ENCODE measurements at regions not wholly inside any gene's neighbourhood (a gene's known extent, or its start where the extent isn't known, plus 50 kb on each side); places are given as distances from the start of the nearest gene placed in this dataset.

- no peak for DNase-seq
Observed at GRCh38 chr3:41000471-41000870, 198.8 kb upstream of the CTNNB1 start.

GRCh38 chr3:41001556-41001955 is 197.7 kb upstream of the CTNNB1 start:
- no peak for DNase-seq

- no peak for DNase-seq
Observed at GRCh38 chr3:41002104-41002503, 197.2 kb upstream of the CTNNB1 start.

GRCh38 chr3:41007399-41007798 is 191.9 kb upstream of the CTNNB1 start:
- DNase-seq: no peak

DNA sequence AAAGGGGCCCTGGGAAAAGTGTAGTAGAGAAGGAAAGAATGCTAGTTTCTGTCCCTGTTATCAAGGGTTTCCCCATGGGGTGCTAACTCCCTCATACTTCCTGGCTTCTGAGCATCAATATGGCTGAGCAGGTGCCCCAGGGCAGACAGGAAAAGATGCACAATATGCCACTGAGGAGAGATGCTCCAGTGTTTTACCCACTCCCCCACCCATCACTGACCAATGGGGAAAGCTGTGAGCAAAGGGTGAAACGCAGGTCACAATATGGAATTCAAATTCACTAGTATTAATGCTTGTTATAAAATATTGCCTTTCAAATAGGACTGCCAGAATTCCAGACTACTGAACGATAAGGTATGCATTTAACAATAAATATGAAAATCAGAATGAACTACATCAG is 187.5 kb upstream of the CTNNB1 start:
- no peak for DNase-seq

DNA sequence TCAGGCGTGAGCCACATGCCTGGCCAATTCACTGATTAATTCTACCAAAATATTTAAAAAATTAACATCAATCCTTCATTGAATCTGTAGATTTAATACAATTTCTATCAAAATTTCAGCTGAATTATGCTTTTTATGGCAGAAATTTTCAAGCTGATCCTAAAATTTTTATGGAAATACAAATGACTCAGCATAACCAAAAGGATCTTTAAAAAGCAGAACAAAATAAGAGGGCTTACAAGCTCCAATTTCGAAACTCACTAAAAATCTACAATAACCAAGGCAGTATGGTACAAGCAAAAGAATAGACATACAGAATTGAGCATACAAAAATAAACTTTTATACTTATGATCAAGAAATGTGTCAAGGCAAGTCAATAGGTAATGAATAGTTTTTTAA is 180.4 kb upstream of the CTNNB1 start:
- no peak for DNase-seq

- no peak for DNase-seq
Observed at GRCh38 chr3:41024031-41024836, 175.1 kb upstream of the CTNNB1 start.

- DNase-seq: no peak
Observed at GRCh38 chr3:41026394-41027177, 172.7 kb upstream of the CTNNB1 start.

GRCh38 chr3:41029356-41029755 is 169.9 kb upstream of the CTNNB1 start:
- DNase-seq: no peak

GRCh38 chr3:41030220-41030619 is 169.1 kb upstream of the CTNNB1 start:
- DNase-seq: no peak

- no peak for DNase-seq
Observed at GRCh38 chr3:41031401-41031800, 167.9 kb upstream of the CTNNB1 start.

- no peak for DNase-seq
Observed at GRCh38 chr3:41033956-41034519, 165.3 kb upstream of the CTNNB1 start.

DNA sequence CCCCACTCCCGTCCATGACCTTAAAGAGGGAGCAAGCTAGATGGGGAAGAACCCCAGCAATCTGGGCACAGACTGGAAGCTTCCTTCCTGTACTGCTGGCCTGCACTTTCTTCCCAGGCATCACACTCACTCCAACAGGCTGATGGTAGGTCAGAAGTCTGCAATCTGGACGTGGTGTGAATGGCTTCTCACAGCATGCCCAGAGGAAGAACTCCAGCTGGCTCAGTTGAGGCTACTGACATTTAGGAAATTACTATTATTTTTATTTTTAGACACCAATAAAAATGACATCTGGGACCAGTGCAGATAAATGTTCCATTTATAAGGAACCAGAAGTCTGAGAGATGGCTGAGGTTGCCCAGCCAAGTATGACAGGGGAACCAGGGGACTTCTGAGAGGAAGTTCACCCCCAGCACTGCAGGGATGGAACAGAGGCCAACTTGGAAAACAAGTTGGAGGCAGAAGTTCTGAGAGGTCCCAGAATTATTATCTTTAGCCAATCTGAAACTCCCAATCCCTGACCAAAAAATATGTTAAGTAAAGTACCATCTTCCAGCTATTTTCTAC is 163.8 kb upstream of the CTNNB1 start:
- DNase-seq: no peak

- DNase-seq: no peak
Observed at GRCh38 chr3:41037651-41038334, 161.5 kb upstream of the CTNNB1 start.

GRCh38 chr3:41040256-41040655 is 159.0 kb upstream of the CTNNB1 start:
- DNase-seq: no peak

GRCh38 chr3:41041462-41041861 is 157.8 kb upstream of the CTNNB1 start:
- no peak for DNase-seq

DNA sequence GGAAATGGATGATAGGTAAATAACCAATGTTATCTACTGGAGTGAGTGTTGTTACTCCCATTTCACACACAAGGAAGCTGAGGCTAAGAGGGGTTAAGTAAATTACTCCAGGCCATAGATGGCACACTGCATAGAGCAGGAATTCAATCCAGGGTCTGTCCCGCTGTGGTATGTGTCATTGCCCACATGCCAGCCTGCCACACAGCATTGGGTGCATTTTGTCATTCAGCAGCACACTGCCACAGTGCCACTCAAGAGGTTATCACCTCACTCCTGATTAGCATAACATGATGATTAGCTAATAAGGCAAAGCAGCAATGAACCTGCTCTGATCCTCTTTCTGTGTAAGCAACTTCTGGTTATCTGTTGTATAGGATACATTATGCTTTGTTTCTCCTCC is 157.4 kb upstream of the CTNNB1 start:
- no peak for DNase-seq

GRCh38 chr3:41044523-41044922 is 154.8 kb upstream of the CTNNB1 start:
- DNase-seq: no peak

GRCh38 chr3:41045491-41045890 is 153.8 kb upstream of the CTNNB1 start:
- no peak for DNase-seq

DNA sequence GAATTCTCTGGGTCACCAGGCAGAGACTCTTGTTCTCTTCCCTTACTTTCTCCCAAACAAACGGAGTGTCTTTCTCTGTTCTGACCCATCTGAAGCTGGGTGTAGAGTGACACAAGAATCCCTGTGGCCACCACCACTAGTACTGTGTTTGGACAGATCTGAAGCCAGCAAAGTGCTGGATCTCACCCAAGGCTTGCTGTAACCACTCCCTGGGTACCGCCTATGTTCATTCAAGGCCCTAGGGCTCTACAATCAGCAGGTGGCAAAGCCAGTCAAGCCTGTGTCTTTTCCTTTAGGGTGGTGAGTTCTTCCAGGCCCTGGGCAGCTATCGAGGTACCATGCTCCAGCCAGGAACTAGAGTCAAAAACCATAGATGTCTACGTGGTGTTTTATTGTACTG is 149.2 kb upstream of the CTNNB1 start:
- no peak for DNase-seq

DNA sequence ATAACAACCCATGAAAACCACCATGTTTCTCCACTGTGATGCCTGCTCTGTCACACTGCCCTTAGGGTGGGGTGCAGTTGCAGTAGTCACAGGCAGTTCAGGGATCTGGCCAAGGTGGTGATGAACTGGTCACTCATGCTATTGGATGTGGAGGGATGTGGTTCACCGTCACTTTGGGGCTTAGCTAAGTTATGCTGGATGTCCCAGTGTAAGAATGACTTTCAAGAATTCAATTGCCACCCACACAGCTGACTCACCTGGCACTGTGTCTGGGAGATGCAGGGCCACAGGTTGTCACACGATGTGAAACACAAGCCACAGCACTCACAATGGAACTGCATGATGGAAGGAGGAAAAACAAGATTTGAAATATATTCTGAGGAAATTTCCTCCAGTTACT is 146.1 kb upstream of the CTNNB1 start:
- DNase-seq: no peak

- DNase-seq: no peak
Observed at GRCh38 chr3:41060106-41060505, 139.2 kb upstream of the CTNNB1 start.

DNA sequence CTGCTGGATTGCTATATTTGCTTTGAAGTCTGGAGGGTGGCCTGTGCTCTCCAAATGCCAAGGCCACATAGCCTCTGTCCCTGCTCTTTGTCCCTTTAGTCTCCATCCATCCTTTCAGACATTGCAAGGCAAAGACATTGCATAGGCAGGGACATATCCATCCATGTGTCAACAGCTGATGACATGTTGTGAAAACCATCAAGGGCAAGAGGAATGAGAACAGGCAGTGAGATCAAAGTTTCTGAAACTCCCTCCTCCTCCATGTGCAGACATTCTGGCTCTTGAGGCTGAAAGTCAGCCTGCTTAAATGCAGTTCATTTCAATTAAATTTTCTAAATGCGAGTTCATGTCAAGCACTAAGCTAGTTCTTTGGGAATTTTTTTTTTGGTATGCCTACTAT is 135.2 kb upstream of the CTNNB1 start:
- DNase-seq: no peak

Data from T-helper 9 cell (primary cell).